ENCODE measurements at regions not wholly inside any gene's neighbourhood (a gene's known extent, or its start where the extent isn't known, plus 50 kb on each side); places are given as distances from the start of the nearest gene placed in this dataset.

DNA sequence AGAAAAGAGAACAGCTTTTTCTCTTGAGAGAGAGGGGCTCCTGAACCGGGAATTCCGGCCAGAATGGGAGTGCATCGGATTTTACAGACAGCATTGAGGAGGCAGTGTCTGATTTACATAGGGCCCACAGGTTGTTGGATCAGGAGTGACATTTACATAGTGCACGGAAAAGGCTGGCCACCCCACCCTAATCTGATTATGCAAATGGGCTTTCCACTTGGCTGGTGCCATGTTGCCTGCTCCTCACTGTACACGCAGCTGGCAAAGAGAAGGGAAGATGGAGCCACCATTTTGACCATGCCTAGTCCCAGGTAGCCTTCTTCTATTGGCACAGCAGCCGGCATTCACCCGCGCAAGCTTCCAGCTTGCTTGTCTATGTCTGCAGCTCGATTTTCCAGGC lies 77.5 kb upstream of the FAM171A1 start:
- Histone ChIP-seq H3K27me3 (replicated peaks; ENCODE audit: control insufficient read depth, insufficient read depth, low read length) (no peaks in the 10 kb centered on the region), H3K4me3 (replicated peaks; ENCODE audit: low read depth, low read length) (no peak overlapping the region), H3K36me3 (ENCODE audit: control insufficient read depth, insufficient read depth, low read length) (no peaks in the 10 kb centered on the region)
- no peak for DNase-seq (ENCODE audit: extremely low read depth, insufficient read length)
- TF ChIP-seq CTCF (IDR thresholded peaks at IDR 0.05; ENCODE audit: insufficient read depth, low read length, poor library complexity, severe bottlenecking): no peak

GRCh38 chr10:15445006-15445390 lies 73.9 kb upstream of the FAM171A1 start:
- TF ChIP-seq CTCF (IDR thresholded peaks at IDR 0.05; ENCODE audit: insufficient read depth, low read length, poor library complexity, severe bottlenecking): no peak
- no peak overlapping the region for H3K4me3 ChIP-seq (replicated peaks; ENCODE audit: low read depth, low read length)
- no peaks in the 10 kb centered on the region; the same call in 1 of the 2 replicates for H3K27me3 ChIP-seq (replicated peaks; ENCODE audit: control insufficient read depth, insufficient read depth, low read length)
- DNase-seq (ENCODE audit: extremely low read depth, insufficient read length): no peak
- no peaks in the 10 kb centered on the region for H3K36me3 ChIP-seq (ENCODE audit: control insufficient read depth, insufficient read depth, low read length)

DNA sequence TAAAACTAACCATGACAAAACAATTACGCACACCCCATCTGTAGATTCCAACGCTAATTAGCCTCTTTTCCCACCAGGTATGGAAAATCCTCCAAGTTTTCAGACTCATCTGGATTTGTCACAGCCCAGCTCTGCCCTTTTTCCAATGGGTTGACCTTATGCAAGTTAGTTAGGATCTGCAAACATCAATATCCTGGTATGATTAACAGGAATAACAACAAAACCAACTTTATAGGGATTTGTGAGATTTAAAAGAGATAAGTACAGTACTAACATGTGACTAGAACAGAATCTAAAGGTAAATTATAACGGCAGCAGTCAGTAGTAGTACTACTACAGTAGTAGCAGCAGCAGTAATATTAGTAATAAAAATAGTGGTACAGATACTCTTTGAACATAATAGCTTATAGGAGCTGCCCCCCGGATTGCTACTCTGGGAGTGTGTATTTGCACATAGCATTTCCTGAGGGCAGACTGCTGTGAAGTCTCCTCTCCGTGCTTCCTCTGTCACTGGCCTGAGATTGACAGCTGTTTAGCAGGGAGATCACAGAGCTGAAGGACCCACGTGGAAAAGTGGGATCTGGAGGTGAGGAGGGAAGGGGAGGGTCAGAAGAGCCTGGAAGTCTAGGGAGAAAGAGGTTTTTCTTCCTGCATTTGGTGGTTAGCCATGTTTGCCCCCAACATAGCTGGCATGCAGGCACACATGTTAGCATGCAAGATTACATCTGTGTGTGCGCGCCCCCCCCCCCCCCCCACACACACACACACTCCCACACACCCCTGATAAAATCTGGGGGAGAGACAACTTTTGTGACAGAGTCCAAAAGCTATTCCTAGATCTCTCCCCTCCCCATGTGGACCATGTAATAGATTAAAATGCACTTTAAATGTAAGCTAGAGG lies 73.3 kb upstream of the FAM171A1 start:
- no peak for TF ChIP-seq CTCF (IDR thresholded peaks at IDR 0.05; ENCODE audit: insufficient read depth, low read length, poor library complexity, severe bottlenecking)
- no peak for DNase-seq (ENCODE audit: extremely low read depth, insufficient read length)
- H3K36me3 ChIP-seq (ENCODE audit: control insufficient read depth, insufficient read depth, low read length): no peaks in the 10 kb centered on the region
- no peaks in the 10 kb centered on the region; the same call in 1 of the 2 replicates for H3K27me3 ChIP-seq (replicated peaks; ENCODE audit: control insufficient read depth, insufficient read depth, low read length)
- no peak overlapping the region for H3K4me3 ChIP-seq (replicated peaks; ENCODE audit: low read depth, low read length)

- DNase-seq (ENCODE audit: extremely low read depth, insufficient read length): no peak
- no peak for TF ChIP-seq CTCF (IDR thresholded peaks at IDR 0.05; ENCODE audit: insufficient read depth, low read length, poor library complexity, severe bottlenecking)
- Histone ChIP-seq H3K4me3 (replicated peaks; ENCODE audit: low read depth, low read length) (no peak overlapping the region), H3K27me3 (replicated peaks; ENCODE audit: control insufficient read depth, insufficient read depth, low read length) (no peaks in the 10 kb centered on the region; the same call in 1 of the 2 replicates), H3K36me3 (ENCODE audit: control insufficient read depth, insufficient read depth, low read length) (no peaks in the 10 kb centered on the region)
Observed at GRCh38 chr10:15442056-15442455, 71.0 kb upstream of the FAM171A1 start.

- H3K27me3 ChIP-seq (replicated peaks; ENCODE audit: control insufficient read depth, insufficient read depth, low read length): no peaks in the 10 kb centered on the region; the same call in 1 of the 2 replicates
- no peak overlapping the region for H3K4me3 ChIP-seq (replicated peaks; ENCODE audit: low read depth, low read length)
- no peaks in the 10 kb centered on the region for H3K36me3 ChIP-seq (ENCODE audit: control insufficient read depth, insufficient read depth, low read length)
- DNase-seq (ENCODE audit: extremely low read depth, insufficient read length): no peak
- no peak for TF ChIP-seq CTCF (IDR thresholded peaks at IDR 0.05; ENCODE audit: insufficient read depth, low read length, poor library complexity, severe bottlenecking)
Observed at GRCh38 chr10:15440204-15440711, 69.2 kb upstream of the FAM171A1 start.
